ENCODE measurements at regions not wholly inside any gene's neighbourhood (a gene's known extent, or its start where the extent isn't known, plus 50 kb on each side); places are given as distances from the start of the nearest gene placed in this dataset.

DNA sequence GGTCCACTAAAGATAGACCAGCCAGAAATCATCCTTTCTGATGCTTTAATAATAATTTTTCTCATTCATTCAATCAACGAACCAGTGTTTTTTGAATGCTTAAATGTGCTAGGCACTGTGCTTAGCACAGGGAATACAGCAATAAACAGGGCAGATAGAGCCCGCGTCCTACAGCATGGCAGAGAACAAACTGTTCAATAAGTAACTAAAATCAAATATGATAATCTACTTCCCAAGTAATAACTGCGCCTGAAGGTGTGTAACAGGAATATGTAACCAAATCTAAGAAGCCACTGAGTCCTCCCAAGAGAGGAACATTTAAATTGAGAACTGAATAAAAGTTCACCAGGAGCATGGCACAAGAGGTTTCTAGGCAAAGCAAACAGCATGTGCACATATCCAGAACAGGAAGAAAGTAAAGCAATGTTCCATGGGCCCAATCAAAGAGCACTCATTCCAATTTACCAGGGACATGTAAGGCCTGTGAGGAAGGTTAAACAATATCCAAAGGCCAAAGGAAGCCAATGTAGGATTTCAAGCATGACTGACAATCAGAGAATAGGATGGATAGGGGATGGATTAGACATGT is 311.0 kb upstream of the RARB start:
- DNase-seq, result no peak

DNA sequence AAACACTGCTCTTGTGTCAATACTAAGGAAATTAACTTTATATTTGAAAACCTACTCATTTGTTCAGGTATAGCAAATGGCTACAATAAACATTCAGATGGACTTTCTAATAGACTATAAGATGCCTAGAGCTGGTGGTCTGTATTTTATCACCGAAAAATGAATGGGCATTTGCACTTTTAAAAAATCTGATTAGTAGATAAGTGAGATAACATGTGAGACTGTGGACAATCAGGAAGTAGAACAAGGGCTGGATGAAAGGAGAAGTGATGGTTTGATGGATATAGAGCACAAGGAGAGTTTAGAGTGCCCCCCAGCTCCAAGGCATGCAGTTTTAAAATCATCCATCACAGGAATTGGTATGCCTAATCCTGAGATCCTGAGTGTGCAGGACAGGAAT is 308.4 kb upstream of the RARB start:
- DNase-seq, result no peak

DNA sequence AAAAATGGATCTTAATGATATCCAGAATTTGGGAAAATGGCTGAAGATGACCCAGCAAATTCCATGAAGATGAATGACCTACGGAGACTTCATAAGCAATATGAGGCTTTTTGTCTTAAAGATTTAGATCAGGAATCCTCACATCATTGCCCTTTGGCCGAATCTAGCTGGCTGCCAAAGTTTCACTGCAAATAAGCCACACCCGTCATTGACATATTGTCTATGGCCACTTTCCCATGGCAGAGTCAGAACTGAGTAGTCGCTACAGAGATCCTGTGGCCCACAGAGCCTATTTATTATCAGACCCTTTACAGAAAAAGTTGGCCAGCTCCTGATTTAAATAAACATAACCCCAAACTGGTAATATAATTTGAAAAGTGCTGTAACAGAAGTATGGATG is 307.4 kb upstream of the RARB start:
- DNase-seq, result no peak

GRCh38 chr3:25125201-25125600 is 302.9 kb upstream of the RARB start:
- no peak for DNase-seq

DNA sequence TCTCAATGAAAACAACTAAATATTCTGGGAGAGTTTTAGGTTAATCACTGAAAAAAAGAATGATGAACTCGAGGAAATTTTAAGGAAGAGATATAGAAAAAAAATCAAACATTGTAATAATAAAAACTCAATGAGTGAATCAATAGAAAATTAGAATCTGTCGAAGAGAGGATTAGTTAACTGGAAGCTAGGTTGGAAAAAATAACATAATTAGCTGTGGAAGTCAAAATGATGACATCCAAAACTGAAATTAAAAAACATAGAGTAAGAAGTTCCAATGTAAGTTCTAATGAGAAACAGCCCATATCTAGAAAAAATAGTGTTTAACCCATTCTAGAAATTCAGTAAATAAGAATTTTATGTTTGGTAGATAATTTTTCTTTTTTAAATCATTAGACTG is 299.3 kb upstream of the RARB start:
- DNase-seq, result no peak

- no peak for DNase-seq
Observed at GRCh38 chr3:25130724-25131520, 297.1 kb upstream of the RARB start.

GRCh38 chr3:25133588-25133987 is 294.5 kb upstream of the RARB start:
- no peak for DNase-seq

DNA sequence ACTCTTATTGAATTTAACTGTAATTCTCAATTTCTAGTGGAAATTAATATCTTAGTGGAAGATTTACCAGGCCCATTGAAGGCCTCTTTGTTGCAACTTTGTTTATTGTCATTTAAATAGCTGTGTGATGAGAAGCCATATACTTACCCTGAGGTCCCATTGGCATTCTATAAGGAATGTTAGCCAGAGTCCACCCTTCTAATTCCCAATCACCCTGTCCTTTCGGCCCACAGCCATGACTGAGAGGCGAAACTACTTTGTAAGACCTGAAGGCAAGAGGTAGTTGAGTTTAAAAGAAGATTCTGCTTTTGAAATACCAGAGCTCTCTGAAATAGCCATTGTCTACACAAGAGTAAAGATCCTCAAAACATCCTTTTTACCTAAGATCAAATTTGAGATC is 290.5 kb upstream of the RARB start:
- no peak for DNase-seq

- no peak for DNase-seq
Observed at GRCh38 chr3:25139267-25139666, 288.8 kb upstream of the RARB start.

DNA sequence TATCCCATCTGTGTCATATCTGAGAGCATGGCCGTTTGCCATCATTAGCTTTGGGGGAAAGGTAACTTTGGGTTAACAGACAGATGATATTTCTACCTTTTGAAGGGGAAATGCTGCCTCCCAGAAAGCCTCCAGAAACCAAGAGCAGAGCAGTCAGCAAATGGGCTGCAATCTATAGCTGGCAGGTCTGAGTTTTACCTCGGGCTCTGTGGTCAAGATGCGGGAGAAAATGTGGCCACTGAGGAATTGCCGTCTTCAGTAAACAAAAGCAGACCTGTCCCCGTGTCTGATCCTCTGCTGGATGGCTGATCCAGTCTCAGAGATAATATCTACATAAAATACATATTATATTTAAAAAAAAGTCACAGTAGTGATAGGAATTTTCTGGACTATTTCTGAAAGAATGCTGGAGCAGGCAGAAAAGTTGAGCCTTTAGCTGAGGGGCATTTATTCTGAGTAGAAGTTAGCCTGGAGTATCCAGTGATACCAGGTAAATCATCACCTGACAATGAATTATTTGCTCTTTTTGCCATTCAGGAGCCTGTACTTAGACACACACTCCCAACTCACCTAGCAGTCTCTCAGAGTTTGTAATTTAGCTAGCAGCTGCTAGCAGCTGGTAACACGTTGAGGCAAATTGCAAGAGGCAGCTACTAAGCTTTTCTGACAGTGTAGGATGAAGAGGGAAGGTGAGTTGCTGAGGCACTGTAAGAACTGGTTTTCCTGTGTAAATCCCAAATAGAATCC is 285.3 kb upstream of the RARB start:
- DNase-seq, result no peak

DNA sequence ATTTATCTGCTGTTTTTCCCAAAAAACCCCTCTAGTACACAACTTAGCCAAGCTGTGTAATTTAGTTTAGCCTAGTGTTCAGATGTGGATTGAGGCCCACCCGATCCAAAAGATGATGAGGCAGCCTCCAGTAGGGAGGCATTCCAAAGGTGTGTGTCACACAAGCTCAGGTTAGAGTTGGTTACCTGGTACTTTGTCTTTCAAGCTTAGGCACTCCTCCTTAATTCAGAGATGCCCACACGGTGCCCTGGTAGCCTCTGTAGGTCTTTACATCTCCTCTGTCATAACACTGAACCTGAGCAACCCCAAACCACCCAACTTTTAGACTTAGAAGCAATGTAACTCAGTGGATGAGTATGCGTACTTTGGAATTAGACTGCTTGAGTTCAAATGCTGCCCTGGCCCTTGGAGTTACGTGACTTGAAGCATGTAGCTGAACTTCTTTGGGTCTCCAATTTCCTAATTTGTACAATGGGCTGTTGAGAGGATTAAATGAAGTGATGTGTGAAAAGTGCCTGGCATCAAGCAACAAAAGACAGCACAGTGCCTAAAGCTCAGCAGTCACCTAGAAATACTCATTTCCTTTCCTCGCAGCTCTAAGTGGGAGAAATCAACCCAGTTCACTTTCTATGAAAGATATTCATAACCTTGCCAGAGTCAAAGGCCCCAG is 284.6 kb upstream of the RARB start:
- no peak for DNase-seq

- no peak for DNase-seq
Observed at GRCh38 chr3:25144430-25144829, 283.6 kb upstream of the RARB start.

- no peak for DNase-seq
Observed at GRCh38 chr3:25145176-25145575, 282.9 kb upstream of the RARB start.

- no peak for DNase-seq
Observed at GRCh38 chr3:25150199-25150598, 277.9 kb upstream of the RARB start.

- no peak for DNase-seq
Observed at GRCh38 chr3:25151281-25151902, 276.7 kb upstream of the RARB start.

DNA sequence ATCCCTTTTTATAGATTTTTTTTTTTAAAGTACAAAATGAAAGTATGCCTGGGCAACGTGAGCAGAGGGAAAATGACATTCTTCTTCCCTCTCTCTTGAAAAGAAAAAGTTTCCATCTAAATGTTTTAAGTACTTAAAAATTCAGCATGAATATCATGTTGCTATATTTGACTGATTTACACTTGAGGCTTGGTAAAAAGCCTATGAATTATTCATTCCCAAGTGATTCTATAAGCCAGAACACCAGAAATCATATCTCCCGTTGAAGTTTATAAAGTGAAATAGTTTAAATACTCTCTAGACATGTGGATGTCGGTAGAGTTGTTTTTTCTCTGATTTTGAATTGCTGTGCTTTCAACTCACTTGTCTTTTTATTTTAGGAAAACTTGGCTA is 276.2 kb upstream of the RARB start:
- DNase-seq, result no peak

DNA sequence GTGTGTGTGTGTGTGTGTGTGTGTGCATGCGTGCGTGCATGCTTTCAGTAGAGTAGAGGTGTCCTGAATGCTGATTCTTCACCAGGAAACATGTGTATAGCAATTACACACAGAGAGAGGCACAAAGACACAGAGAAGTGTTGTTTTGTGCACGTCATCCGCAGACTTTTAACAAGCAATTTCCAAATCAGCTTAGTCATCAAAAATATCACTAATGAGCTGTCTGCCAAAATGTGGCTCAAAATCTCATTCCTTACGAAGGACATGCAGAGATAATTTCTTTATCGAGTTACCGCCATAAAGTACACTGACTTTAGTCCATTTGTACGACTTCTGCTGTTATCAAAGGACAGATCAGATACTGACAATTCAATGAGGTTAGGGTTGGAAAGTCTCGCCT is 274.9 kb upstream of the RARB start:
- DNase-seq, result no peak

DNA sequence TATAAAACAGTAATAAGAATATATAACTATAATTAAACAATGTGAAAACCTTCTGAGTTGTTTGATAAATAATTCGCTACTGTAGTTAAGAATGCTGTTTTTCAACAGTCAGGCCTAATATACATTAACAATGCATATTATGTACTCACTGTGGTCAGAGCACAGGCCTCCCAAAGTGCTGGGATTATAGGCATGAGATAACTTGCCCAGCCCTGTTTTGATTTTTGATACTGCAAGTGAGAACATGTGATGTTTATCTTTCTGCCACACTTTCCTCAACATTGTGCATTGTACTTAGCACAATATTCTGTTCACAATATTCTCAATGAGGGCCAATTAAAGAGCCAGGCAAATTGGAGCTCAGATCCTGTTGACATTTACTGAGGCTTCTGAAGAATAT is 274.5 kb upstream of the RARB start:
- DNase-seq, result no peak

GRCh38 chr3:25155652-25156471 is 272.2 kb upstream of the RARB start:
- DNase-seq, result no peak

GRCh38 chr3:25156626-25157025 is 271.4 kb upstream of the RARB start:
- DNase-seq, result no peak

GRCh38 chr3:25165306-25165705 is 262.8 kb upstream of the RARB start:
- no peak for DNase-seq

- DNase-seq, result no peak
Observed at GRCh38 chr3:25166016-25166415, 262.0 kb upstream of the RARB start.

Measured in CD4-positive, alpha-beta T cell treated with Interferon gamma for 1 hour (primary cell).